ENCODE measurements at regions not wholly inside any gene's neighbourhood (a gene's known extent, or its start where the extent isn't known, plus 50 kb on each side); places are given as distances from the start of the nearest gene placed in this dataset.
"Not testable (repeated sequence)": the region's sequence is repeated elsewhere in the genome, so short reads cannot be mapped to it uniquely, and the experiment has no call there.

DNA sequence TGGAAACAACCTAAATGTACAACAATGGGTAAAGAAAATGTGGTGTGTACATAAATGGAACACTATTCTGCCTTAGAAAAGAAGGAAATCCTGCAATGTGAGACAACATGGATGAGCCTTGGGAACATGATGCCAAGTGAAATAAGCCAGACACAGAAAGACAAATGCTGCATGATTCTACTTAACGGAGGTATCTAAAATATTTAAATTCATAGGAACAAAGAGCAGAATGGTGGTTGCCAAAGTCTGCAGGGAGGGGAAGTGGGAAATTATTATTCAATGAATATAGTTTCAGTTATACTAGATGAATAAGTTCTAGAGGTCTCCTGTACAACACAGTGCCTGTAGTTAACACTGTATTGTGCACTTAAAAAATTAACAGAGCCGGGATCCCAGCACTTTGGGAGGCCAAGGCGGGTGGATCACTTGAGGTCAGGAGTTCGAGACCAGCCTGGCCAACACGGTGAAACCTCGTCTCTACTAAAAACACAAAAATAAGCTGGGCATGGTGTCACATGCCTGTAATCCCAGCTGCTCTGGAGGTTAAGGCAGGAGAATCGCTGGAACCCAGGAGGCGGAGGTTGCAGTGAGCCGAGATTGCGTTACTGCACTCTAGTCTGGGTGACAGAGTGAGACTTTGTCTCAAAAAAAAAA lies 71.4 kb upstream of the SNX9 start:
- Mint-ChIP-seq H3K27me3 (peaks cover 2% of the 10 kb centered on the region), H3K4me1 (peaks cover 17% of the 10 kb centered on the region), H3K36me3 (peaks cover 6% of the 10 kb centered on the region), H3K4me3 (no peak overlapping the region), H3K9me3 (peaks cover 5% of the 10 kb centered on the region), H3K27ac (no peak overlapping the region)
- POLR2A ChIA-PET, result no interaction called here
- ATAC-seq (ENCODE audit: low read depth) (no peak), DNase-seq (no peak)

GRCh38 chr6:157752879-157753278 lies 70.2 kb upstream of the SNX9 start:
- peaks cover 18% of the 10 kb centered on the region for H3K4me1 Mint-ChIP-seq
- H3K4me3 Mint-ChIP-seq; DNase-seq; POLR2A ChIA-PET; H3K36me3 Mint-ChIP-seq; ATAC-seq (ENCODE audit: low read depth); H3K9me3 Mint-ChIP-seq; H3K27me3 Mint-ChIP-seq; H3K27ac Mint-ChIP-seq: not testable (repeated sequence)

DNA sequence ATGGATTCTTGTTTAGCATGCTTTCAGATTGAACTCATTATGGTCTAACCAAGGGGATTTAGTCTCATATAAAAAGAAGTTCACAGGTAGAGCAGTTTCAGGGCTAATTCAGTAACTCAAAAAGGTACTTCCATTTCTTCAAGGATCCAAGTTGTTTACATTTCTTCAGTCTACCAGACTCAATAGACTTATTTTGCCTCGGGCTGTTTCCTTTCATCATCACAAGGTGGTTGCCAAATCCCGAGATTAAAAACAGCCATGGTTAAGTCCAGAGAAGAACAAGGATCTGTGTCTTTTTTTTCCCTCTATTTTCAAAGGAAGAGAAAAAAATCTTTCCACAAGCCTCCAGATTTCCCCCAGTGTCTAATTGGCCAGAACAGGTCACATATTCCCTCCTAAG lies 69.8 kb upstream of the SNX9 start:
- peaks cover 18% of the 10 kb centered on the region for H3K4me1 Mint-ChIP-seq
- POLR2A ChIA-PET, result no interaction called here
- peaks cover 6% of the 10 kb centered on the region for H3K36me3 Mint-ChIP-seq
- H3K4me3 Mint-ChIP-seq, result no peak overlapping the region
- peaks cover 5% of the 10 kb centered on the region for H3K9me3 Mint-ChIP-seq
- DNase-seq, result no peak
- no peak overlapping the region for H3K27ac Mint-ChIP-seq
- ATAC-seq (ENCODE audit: low read depth), result no peak
- H3K27me3 Mint-ChIP-seq, result peaks cover 2% of the 10 kb centered on the region

GRCh38 chr6:157753801-157754200 lies 69.2 kb upstream of the SNX9 start:
- ATAC-seq (ENCODE audit: low read depth); H3K4me3 Mint-ChIP-seq; H3K9me3 Mint-ChIP-seq; POLR2A ChIA-PET; H3K27ac Mint-ChIP-seq; H3K36me3 Mint-ChIP-seq; DNase-seq; H3K27me3 Mint-ChIP-seq: not testable (repeated sequence)
- H3K4me1 Mint-ChIP-seq, result peaks cover 23% of the 10 kb centered on the region

- ATAC-seq (ENCODE audit: low read depth), result no peak
- no peak for DNase-seq
- peaks cover 23% of the 10 kb centered on the region for H3K4me1 Mint-ChIP-seq
- peaks cover 2% of the 10 kb centered on the region for H3K27me3 Mint-ChIP-seq
- H3K27ac Mint-ChIP-seq, result no peak overlapping the region
- peaks cover 5% of the 10 kb centered on the region for H3K9me3 Mint-ChIP-seq
- POLR2A ChIA-PET, result no interaction called here
- peaks cover 6% of the 10 kb centered on the region for H3K36me3 Mint-ChIP-seq
- H3K4me3 Mint-ChIP-seq, result no peak overlapping the region
These were observed 68.7 kb upstream of the SNX9 start for GRCh38 chr6:157754351-157754750.

DNA sequence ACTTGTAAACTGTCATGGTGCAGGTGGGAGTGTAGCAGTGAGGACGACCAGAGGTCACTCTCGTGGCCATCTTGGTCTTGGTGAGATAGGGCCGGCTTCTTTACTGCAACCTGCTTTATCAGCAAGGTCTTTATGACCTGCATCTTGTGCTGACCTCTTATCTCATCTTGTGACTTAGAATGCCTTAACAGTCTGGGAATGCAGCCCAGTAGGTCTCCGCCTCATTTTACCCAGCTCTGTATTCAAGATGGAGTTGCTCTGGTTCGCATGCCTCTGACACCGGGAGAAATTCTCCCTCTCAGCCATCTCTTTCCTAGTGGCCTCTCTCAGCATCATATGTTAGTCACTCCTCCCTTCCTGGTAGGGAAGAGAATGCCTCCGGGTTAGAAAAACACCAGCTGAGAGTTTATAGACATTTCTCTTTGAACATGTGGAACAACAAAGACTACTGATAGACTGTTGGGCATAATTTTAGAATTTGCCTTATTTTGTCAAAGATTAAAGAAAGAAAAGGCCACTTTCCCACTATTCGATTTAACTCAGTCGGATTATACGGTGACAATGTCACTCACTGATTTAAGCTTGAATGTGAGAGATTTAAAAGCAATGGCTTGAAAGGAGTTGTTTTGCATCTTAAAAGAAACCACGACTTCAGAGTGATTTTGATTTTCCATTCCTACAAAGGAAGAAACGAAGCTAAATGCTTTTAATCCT lies 67.9 kb upstream of the SNX9 start:
- peaks cover 6% of the 10 kb centered on the region for H3K36me3 Mint-ChIP-seq
- no peak for ATAC-seq (ENCODE audit: low read depth)
- POLR2A ChIA-PET, result no interaction called here
- H3K9me3 Mint-ChIP-seq, result peaks cover 5% of the 10 kb centered on the region
- H3K27ac Mint-ChIP-seq, result no peak overlapping the region
- no peak overlapping the region for H3K4me3 Mint-ChIP-seq
- no peak for DNase-seq
- peaks cover 24% of the 10 kb centered on the region for H3K4me1 Mint-ChIP-seq
- H3K27me3 Mint-ChIP-seq, result peaks cover 2% of the 10 kb centered on the region

GRCh38 chr6:157755746-157756411 lies 67.2 kb upstream of the SNX9 start:
- H3K4me3 Mint-ChIP-seq, result no peak overlapping the region
- H3K27me3 Mint-ChIP-seq, result peaks cover 2% of the 10 kb centered on the region
- peaks cover 5% of the 10 kb centered on the region for H3K9me3 Mint-ChIP-seq
- H3K4me1 Mint-ChIP-seq, result peaks cover 31% of the 10 kb centered on the region
- no peak overlapping the region for H3K27ac Mint-ChIP-seq
- ATAC-seq (ENCODE audit: low read depth) (peak; percentile 24), DNase-seq (no peak)
- POLR2A ChIA-PET, result no interaction called here
- peaks cover 6% of the 10 kb centered on the region for H3K36me3 Mint-ChIP-seq

GRCh38 chr6:157756708-157757429 lies 66.2 kb upstream of the SNX9 start:
- peak; percentile 76 for DNase-seq
- peaks cover 2% of the 10 kb centered on the region for H3K9me3 Mint-ChIP-seq
- peak overlapping the region; percentile 10 for H3K4me3 Mint-ChIP-seq
- POLR2A ChIA-PET, result no interaction called here
- H3K27me3 Mint-ChIP-seq, result peaks cover 5% of the 10 kb centered on the region
- peaks cover 41% of the 10 kb centered on the region for H3K4me1 Mint-ChIP-seq
- no peak overlapping the region for H3K27ac Mint-ChIP-seq
- peak; percentile 30 for ATAC-seq (ENCODE audit: low read depth)
- H3K36me3 Mint-ChIP-seq, result peaks cover 3% of the 10 kb centered on the region

DNA sequence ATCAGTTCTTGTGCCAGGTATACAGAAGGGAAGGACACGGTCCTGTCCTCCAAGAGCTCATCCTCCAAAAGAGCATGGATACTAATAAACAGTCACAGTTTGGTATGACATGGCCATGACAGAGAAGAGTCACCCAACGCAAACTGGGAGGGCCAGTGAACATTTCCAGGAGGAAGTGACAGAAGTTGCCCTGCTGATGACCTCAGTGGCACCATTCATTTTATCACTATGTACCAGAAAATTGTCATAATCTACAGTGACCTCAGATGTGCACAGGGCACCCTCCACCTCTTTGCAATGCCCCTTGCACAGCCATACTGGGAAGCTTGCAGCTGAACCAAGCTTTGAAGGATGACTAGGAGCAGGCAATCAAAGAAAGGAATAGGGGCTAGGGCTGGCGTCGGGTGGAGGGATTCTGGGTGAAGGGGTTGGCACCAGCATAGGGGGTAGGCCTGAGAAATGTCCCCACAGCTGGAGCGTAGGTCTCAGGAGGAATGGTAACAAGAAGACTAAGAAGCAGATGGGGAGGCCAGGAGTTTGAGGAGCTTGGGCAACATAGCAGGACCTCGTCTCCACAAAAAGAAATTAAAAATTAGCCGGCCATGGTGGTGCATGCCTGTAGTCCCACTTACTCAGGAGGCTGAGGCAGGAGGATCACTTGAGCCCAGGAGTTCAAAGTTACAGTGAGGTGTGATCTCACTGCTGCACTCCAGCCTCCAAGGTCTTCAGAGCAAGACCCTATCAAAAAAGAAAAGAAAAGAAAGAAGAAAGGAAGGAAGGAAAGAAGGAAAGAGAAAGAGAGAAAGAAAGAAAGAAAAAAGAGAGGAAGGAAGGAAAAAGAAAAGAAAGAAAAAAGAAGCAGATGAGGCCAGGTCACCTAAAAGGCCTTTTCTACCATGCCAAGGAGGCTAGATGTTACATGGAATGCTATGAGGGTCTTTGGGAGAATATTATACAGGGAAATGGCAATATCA lies 65.3 kb upstream of the SNX9 start:
- H3K9me3 Mint-ChIP-seq, result peaks cover 2% of the 10 kb centered on the region
- peak overlapping the region; percentile 30 for H3K27ac Mint-ChIP-seq
- DNase-seq, result no peak
- H3K4me3 Mint-ChIP-seq, result no peak overlapping the region
- H3K4me1 Mint-ChIP-seq, result peaks cover 48% of the 10 kb centered on the region
- peaks cover 5% of the 10 kb centered on the region for H3K27me3 Mint-ChIP-seq
- POLR2A ChIA-PET, result interaction anchor here (0.5 to 0.6 kb wide), 2 partner anchors 323 to 403 kb away, joined by 3 to 6 read pairs; no protein-coding TSS in a partner anchor
- ATAC-seq (ENCODE audit: low read depth), result no peak
- peaks cover 3% of the 10 kb centered on the region for H3K36me3 Mint-ChIP-seq

- H3K36me3 Mint-ChIP-seq, result peaks cover 3% of the 10 kb centered on the region
- peaks cover 54% of the 10 kb centered on the region for H3K4me1 Mint-ChIP-seq
- no peak for DNase-seq
- H3K27me3 Mint-ChIP-seq, result peaks cover 5% of the 10 kb centered on the region
- POLR2A ChIA-PET, result interaction anchor here (0.5 to 1.1 kb wide), 2 partner anchors 115 to 322 kb away, joined by 3 to 6 read pairs; no protein-coding TSS in a partner anchor
- H3K4me3 Mint-ChIP-seq, result no peak overlapping the region
- no peak for ATAC-seq (ENCODE audit: low read depth)
- H3K9me3 Mint-ChIP-seq, result peaks cover 2% of the 10 kb centered on the region
- no peak overlapping the region for H3K27ac Mint-ChIP-seq
These were observed 64.5 kb upstream of the SNX9 start for GRCh38 chr6:157758516-157759023.

- peaks cover 5% of the 10 kb centered on the region for H3K27me3 Mint-ChIP-seq
- DNase-seq, result no peak
- peaks cover 57% of the 10 kb centered on the region for H3K4me1 Mint-ChIP-seq
- no peaks in the 10 kb centered on the region for H3K36me3 Mint-ChIP-seq
- POLR2A ChIA-PET, result interaction anchor here (1.1 kb wide), 1 partner anchor 114 kb away, joined by 3 read pairs; no protein-coding TSS in a partner anchor
- no peak overlapping the region for H3K27ac Mint-ChIP-seq
- ATAC-seq (ENCODE audit: low read depth), result no peak
- H3K9me3 Mint-ChIP-seq, result no peaks in the 10 kb centered on the region
- H3K4me3 Mint-ChIP-seq, result no peak overlapping the region
These were observed 64.0 kb upstream of the SNX9 start for GRCh38 chr6:157759028-157759427.

DNA sequence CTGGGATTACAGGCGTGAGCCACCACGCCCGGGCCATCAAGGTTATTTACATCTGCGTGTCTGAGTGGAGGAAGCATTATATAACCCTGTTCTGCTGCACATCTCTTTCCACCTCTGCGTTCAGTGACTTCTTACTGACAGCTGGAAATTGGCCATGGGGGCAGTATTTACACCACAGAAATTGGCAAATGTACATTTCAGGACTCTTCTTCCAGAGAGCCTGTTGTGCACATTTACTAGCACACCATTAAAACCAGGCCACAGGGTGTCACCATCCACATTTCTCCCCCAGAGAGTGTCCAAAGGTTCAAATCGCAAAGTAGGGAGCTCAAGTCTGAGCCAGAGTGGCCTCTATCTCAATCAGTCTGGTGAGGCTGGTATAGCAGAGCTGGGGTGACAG lies 62.9 kb upstream of the SNX9 start:
- H3K4me1 Mint-ChIP-seq, result peaks cover 65% of the 10 kb centered on the region
- no peak overlapping the region for H3K4me3 Mint-ChIP-seq
- POLR2A ChIA-PET, result no interaction called here

More for the DNA sequence above, 62.9 kb upstream of the SNX9 start:
- no peak for DNase-seq
- Mint-ChIP-seq H3K27ac (peak overlapping the region; percentile 21), H3K36me3 (no peaks in the 10 kb centered on the region), H3K27me3 (peaks cover 4% of the 10 kb centered on the region), H3K9me3 (no peaks in the 10 kb centered on the region)
- ATAC-seq (ENCODE audit: low read depth), result no peak
